GM12878 (cell line): ENCODE measurements at regions not wholly inside any gene's neighbourhood (a gene's known extent, or its start where the extent isn't known, plus 50 kb on each side); places are given as distances from the start of the nearest gene placed in this dataset.
A peak's percentile ranks its signal among the peaks of the same experiment; 100 is the strongest.

Source experiments
- ATAC-seq: fragments of 200-7000 bp; cut with Tn5 transposase; 3 replicates; pipeline ENCODE4 v1.9.1; 2020; ENCODE audit warnings: mild to moderate bottlenecking, moderate library complexity
- BruUV-seq: library from RNA; stranded (reverse); fragments of 400-500 nt; replicated peaks from 2 replicates; lab custom pipeline; 2021; lab: Mats Ljungman, UMichigan
- CTCF ChIA-PET: fragments of 300-600 bp; sonication (Branson Sonifier 250); formaldehyde crosslinking; extraction: SDS; loops from one replicate; lab custom pipeline; 2021; ENCODE audit warnings: inconsistent platforms; lab: Yijun Ruan, JAX
- POLR2A ChIA-PET: fragments of 350-600 bp; formaldehyde crosslinking; extraction: SDS; loops from one replicate; lab custom pipeline; 2021; ENCODE audit warnings: inconsistent platforms; lab: Charles Lee
- RAD21 ChIA-PET: fragments of 300-600 bp; sonication (Branson Sonifier 250); formaldehyde crosslinking; loops from one replicate; lab custom pipeline; 2023; ENCODE audit warnings: antibody characterized with exemption; ENCODE audit not compliant: unreplicated experiment; lab: Charles Lee
- SMC1A ChIA-PET: fragments of 300-600 bp; sonication (Branson Sonifier 250); formaldehyde crosslinking; loops from one replicate; lab custom pipeline; 2023; ENCODE audit not compliant: unreplicated experiment, uncharacterized antibody; lab: Charles Lee
- DNase-seq: peaks from one replicate; pipeline ENCODE4 v3.0.0-alpha.2; 2011; ENCODE audit warnings: low read depth, low spot score
- FAIRE-seq: peaks from 3 replicates; lab custom pipeline; 2011; peaks lifted over from hg19 to GRCh38; lab: Jason Lieb, UNC
- H2AFZ ChIP-seq: 2 replicates; pipeline ENCODE4 v1.6.0; 2011; ENCODE audit warnings: low read depth, low read length, control low read depth; ENCODE audit not compliant: control insufficient read depth
- H3K27ac ChIP-seq: 2 replicates; pipeline ENCODE4 v1.5.1; 2011; ENCODE audit warnings: control low read depth; ENCODE audit not compliant: control insufficient read depth, insufficient read depth
- H3K27me3 ChIP-seq, 2 experiments: replicated peaks in 1 of 2; 2 replicates each; pipeline versions ENCODE4 v1.6.0 to v1.6.1; 2011; ENCODE audit warnings: low read length in 1 of 2; ENCODE audit not compliant: control insufficient read depth in 2 of 2, insufficient read depth in 2 of 2
- H3K36me3 ChIP-seq, 2 experiments: 2 replicates each; pipeline ENCODE4 v1.5.1; 2011; ENCODE audit warnings: low read length in 1 of 2; ENCODE audit not compliant: control insufficient read depth in 2 of 2, insufficient read depth in 2 of 2
- H3K4me1 ChIP-seq: 2 replicates; pipeline ENCODE4 v1.6.1; 2011; ENCODE audit warnings: mild to moderate bottlenecking, low read length, moderate library complexity, mixed read lengths; ENCODE audit not compliant: control insufficient read depth, insufficient read depth
- H3K4me2 ChIP-seq: 2 replicates; pipeline ENCODE4 v1.6.0; 2011; ENCODE audit warnings: control low read depth; ENCODE audit not compliant: control insufficient read depth, insufficient read depth
- H3K4me3 ChIP-seq: fragments of 200-600 bp; sonication (generic); 2 replicates; pipeline ENCODE4 v1.5.1; 2016
- H3K79me2 ChIP-seq: 2 replicates; pipeline ENCODE4 v1.6.0; 2011; ENCODE audit warnings: low read length; ENCODE audit not compliant: control insufficient read depth, insufficient read depth
- H3K9ac ChIP-seq: 2 replicates; pipeline ENCODE4 v1.8.0; 2011; ENCODE audit warnings: low read length, control low read depth, mixed read lengths; ENCODE audit not compliant: control insufficient read depth, insufficient read depth
- H3K9me3 ChIP-seq: replicated peaks from 3 replicates; pipeline ENCODE4 v1.5.1; 2011; ENCODE audit warnings: mild to moderate bottlenecking, low read length; ENCODE audit not compliant: control insufficient read depth, insufficient read depth
- H4K20me1 ChIP-seq: 2 replicates; pipeline ENCODE4 v1.6.0; 2011; ENCODE audit not compliant: control insufficient read depth, insufficient read depth
- BMI1 ChIP-seq: fragments of 450-650 bp; IDR thresholded peaks from 2 replicates; pipeline ENCODE4 v1.6.1; 2016; ENCODE audit warnings: mild to moderate bottlenecking, moderate library complexity, borderline replicate concordance
- EP300 ChIP-seq, 2 experiments: fragments of 150-350 bp in 1 of 2; IDR thresholded peaks; 2 replicates each; pipeline ENCODE4 v1.6.1; 2011 to 2012; ENCODE audit warnings: low read depth in 2 of 2, low read length in 2 of 2, borderline replicate concordance in 1 of 2, improper control_type of control experiment in 1 of 2, inconsistent platforms in 1 of 2; ENCODE audit not compliant: control insufficient read depth in 1 of 2
- JUNB ChIP-seq: IDR thresholded peaks from 2 replicates; pipeline ENCODE4 v1.6.1; 2016; ENCODE audit warnings: antibody characterized with exemption, mild to moderate bottlenecking
- MYB ChIP-seq: fragments of 150-350 bp; IDR thresholded peaks from 2 replicates; pipeline ENCODE4 v1.6.1; 2014; ENCODE audit warnings: mild to moderate bottlenecking, low read depth, low read length, borderline replicate concordance
- SMARCA5 ChIP-seq: fragments of 450-650 bp; IDR thresholded peaks from 2 replicates; pipeline ENCODE4 v1.6.1; 2017; ENCODE audit warnings: mild to moderate bottlenecking
- WGBS: methylation state at CpG from one replicate; pipeline ENCODE4 v1.1.6; 2016; ENCODE audit warnings: low lambda C conversion rate; ENCODE audit not compliant: insufficient replicate concordance, insufficient coverage; ENCODE audit errors: missing lambda C conversion rate; 5-methylcytosine and 5-hydroxymethylcytosine counted together
- in situ Hi-C: fragments of 300-500 bp; cut with MboI; formaldehyde crosslinking; loops from 9 replicates; pipeline ENCODE4 v1.14.3; 2018; ENCODE audit warnings: mixed read lengths
- intact Hi-C: fragments of 100-400 bp; cut with micrococcal nuclease; formaldehyde crosslinking; loops from one replicate; pipeline ENCODE4 v1.14.2; 2022; ENCODE audit not compliant: unreplicated experiment
- TF ChIP-seq, protein P1 (sequence below): fragments of 450-650 bp; IDR thresholded peaks from 2 replicates; pipeline ENCODE4 v1.6.1; 2017; ENCODE audit warnings: mild to moderate bottlenecking, low read depth, inconsistent platforms; ENCODE audit not compliant: poor library complexity, severe bottlenecking

DNA sequence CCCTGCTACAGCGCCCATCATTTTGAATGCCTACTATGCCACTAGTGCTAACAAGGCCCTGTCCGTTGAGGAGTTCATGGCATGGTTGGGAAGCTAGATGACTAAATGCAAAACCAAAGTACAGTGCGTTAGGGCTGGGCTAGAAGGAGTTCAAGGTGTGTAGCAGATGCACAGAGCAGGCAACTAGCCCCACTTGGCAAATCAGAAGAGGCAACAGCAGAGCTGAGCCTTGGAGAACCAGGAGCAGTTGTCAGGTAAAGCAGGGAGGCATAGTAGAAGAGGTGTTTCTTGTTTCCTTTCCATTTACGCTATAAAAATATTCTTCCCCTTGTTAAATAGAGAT is 146.6 kb upstream of the CPEB2 start:
- Histone ChIP-seq H3K27ac (peak overlapping the region; percentile 51), H4K20me1 (no peaks in the 10 kb centered on the region), H3K9ac (no peak overlapping the region), H3K4me1 (peaks cover 20% of the 10 kb centered on the region), H3K4me2 (peak overlapping the region; percentile 27; the same call in 1 of the 2 replicates), H3K79me2 (no peaks in the 10 kb centered on the region), H3K4me3 (no peak overlapping the region), H3K27me3 (no peaks in the 10 kb centered on the region), H2AFZ (peak overlapping the region; percentile 18), H3K36me3 (no peaks in the 10 kb centered on the region), H3K9me3 (peaks cover 7% of the 10 kb centered on the region; the same call in 2 of the 3 replicates)
- DNase-seq (no peak), FAIRE-seq (no peak), ATAC-seq (peak; percentile 29)
- in situ Hi-C loops (no loop called here), intact Hi-C loops (loop anchor here (1.0 to 5.0 kb wide), 3 partner anchors 73 to 688 kb away; partner anchors contain the start of gene CPEB2)
- ChIA-PET CTCF (interaction anchor here (0.7 to 1.5 kb wide), 6 partner anchors 12 to 233 kb away, joined by 3 to 4 read pairs (median 3); no protein-coding TSS in a partner anchor), POLR2A (interaction anchor here (0.7 to 1.2 kb wide), 3 partner anchors 8 to 398 kb away, joined by 3 to 4 read pairs (median 3); no protein-coding TSS in a partner anchor), SMC1A (interaction anchor here (0.7 to 2.2 kb wide), 13 partner anchors 9 to 689 kb away, joined by 3 to 28 read pairs (median 3); no protein-coding TSS in a partner anchor), RAD21 (interaction anchor here (0.8 to 1.4 kb wide), 5 partner anchors 10 to 61 kb away, joined by 3 to 6 read pairs (median 4); no protein-coding TSS in a partner anchor)
- 35% methylated on average over 4 of the region's 4 CpGs for WGBS
- no TSS peak for BruUV-seq
- TF ChIP-seq SMARCA5 = peak; percentile 76; the same call in 1 of the 2 replicates
- no peak for TF ChIP-seq MYB

- Histone ChIP-seq H3K4me1 (peaks cover 20% of the 10 kb centered on the region), H3K9ac (no peak overlapping the region), H3K27me3 (no peaks in the 10 kb centered on the region), H3K79me2 (no peaks in the 10 kb centered on the region), H3K4me3 (no peak overlapping the region), H4K20me1 (no peaks in the 10 kb centered on the region), H2AFZ (no peak overlapping the region; the same call in 1 of the 2 replicates), H3K27ac (peak overlapping the region; percentile 51), H3K36me3 (no peaks in the 10 kb centered on the region), H3K9me3 (peaks cover 7% of the 10 kb centered on the region; the same call in 2 of the 3 replicates), H3K4me2 (peak overlapping the region; percentile 27; the same call in 1 of the 2 replicates)
- CTCF ChIA-PET = interaction anchor here (0.7 to 1.8 kb wide), 8 partner anchors 12 to 233 kb away, joined by 3 to 8 read pairs (median 3); no protein-coding TSS in a partner anchor
- in situ Hi-C loops = no loop called here
- RAD21 ChIA-PET = interaction anchor here (0.8 to 1.4 kb wide), 6 partner anchors 11 to 61 kb away, joined by 3 to 6 read pairs (median 4); no protein-coding TSS in a partner anchor
- FAIRE-seq (peak; percentile 93), ATAC-seq (peak; percentile 96), DNase-seq (peak; percentile 96)
- BruUV-seq = no TSS peak
- 0% methylated on average over 5 of the region's 5 CpGs for WGBS
- SMC1A ChIA-PET = interaction anchor here (0.8 to 2.4 kb wide), 13 partner anchors 8 to 689 kb away, joined by 3 to 28 read pairs (median 5); no protein-coding TSS in a partner anchor
- intact Hi-C loops = loop anchor here (1.0 to 5.0 kb wide), 3 partner anchors 74 to 689 kb away; partner anchors contain the start of gene CPEB2
- POLR2A ChIA-PET = interaction anchor here (0.6 to 1.2 kb wide), 5 partner anchors 8 to 919 kb away, joined by 3 to 5 read pairs (median 3); no protein-coding TSS in a partner anchor
- TF ChIP-seq JUNB (peak; percentile 98), EP300 (IDR thresholded peaks at IDR 0.05; ENCODE audit: borderline replicate concordance in 1 of 2, control insufficient read depth in 1 of 2, low read depth in 2 of 2, low read length in 2 of 2) (peak; percentile 81 to 92; a peak in 3 of 4 replicates), BMI1 (peak; percentile 82)
- TF ChIP-seq, protein P1, sequence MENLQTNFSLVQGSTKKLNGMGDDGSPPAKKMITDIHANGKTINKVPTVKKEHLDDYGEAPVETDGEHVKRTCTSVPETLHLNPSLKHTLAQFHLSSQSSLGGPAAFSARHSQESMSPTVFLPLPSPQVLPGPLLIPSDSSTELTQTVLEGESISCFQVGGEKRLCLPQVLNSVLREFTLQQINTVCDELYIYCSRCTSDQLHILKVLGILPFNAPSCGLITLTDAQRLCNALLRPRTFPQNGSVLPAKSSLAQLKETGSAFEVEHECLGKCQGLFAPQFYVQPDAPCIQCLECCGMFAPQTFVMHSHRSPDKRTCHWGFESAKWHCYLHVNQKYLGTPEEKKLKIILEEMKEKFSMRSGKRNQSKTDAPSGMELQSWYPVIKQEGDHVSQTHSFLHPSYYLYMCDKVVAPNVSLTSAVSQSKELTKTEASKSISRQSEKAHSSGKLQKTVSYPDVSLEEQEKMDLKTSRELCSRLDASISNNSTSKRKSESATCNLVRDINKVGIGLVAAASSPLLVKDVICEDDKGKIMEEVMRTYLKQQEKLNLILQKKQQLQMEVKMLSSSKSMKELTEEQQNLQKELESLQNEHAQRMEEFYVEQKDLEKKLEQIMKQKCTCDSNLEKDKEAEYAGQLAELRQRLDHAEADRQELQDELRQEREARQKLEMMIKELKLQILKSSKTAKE = peak; percentile 90
Observed at GRCh38 chr4:14856062-14856933, 146.0 kb upstream of the CPEB2 start.
